HepG2 (cell line): ENCODE measurements at regions not wholly inside any gene's neighbourhood (a gene's known extent, or its start where the extent isn't known, plus 50 kb on each side); places are given as distances from the start of the nearest gene placed in this dataset.

Experiments
- ATAC-seq: fragments of 200-7000 bp; cut with Tn5 transposase; 3 replicates; pipeline ENCODE4 v1.9.1; 2020; ENCODE audit warnings: mild to moderate bottlenecking, moderate library complexity
- BruUV-seq: library from RNA; stranded (reverse); fragments of 400-500 nt; replicated peaks from 2 replicates; lab custom pipeline; 2021; lab: Mats Ljungman, UMichigan
- CTCF ChIA-PET: fragments of 300-600 bp; formaldehyde crosslinking; extraction: SDS; loops from one replicate; lab custom pipeline; 2021; ENCODE audit warnings: low total read pairs, inconsistent platforms, low intra/inter-chr PET ratio; lab: Yijun Ruan, JAX
- POLR2A ChIA-PET: fragments of 350-600 bp; sonication (Branson Sonifier 250); formaldehyde crosslinking; loops from one replicate; lab custom pipeline; 2020; ENCODE audit warnings: antibody characterized with exemption, inconsistent platforms; lab: Yijun Ruan, JAX
- DNase-seq: peaks from one replicate; pipeline ENCODE4 v3.0.0-alpha.2; 2015; ENCODE audit warnings: low spot score
- FAIRE-seq: peaks from 3 replicates; lab custom pipeline; 2011; peaks lifted over from hg19 to GRCh38; lab: Jason Lieb, UNC
- H2AFZ ChIP-seq: one replicate; pipeline ENCODE4 v1.6.1; 2011; ENCODE audit warnings: low read length, inconsistent platforms
- H3K27ac ChIP-seq: fragments of 300-600 bp; 3 replicates; pipeline ENCODE4 v1.8.0; 2011; ENCODE audit warnings: mixed run types, mild to moderate bottlenecking, mixed read lengths, low read length, inconsistent platforms; ENCODE audit not compliant: insufficient read depth; ENCODE audit errors: extremely low read length
- H3K27me3 ChIP-seq, 2 experiments: fragments of 200-600 bp in 1 of 2; 2 replicates in 1 of 2; 3 replicates in 1 of 2; pipeline versions ENCODE4 v1.6.0 to v1.8.0; 2011; ENCODE audit warnings: low read length in 2 of 2, mild to moderate bottlenecking in 2 of 2, moderate library complexity in 2 of 2, inconsistent platforms in 1 of 2; ENCODE audit not compliant: insufficient read depth in 2 of 2, control insufficient read depth in 1 of 2
- H3K36me3 ChIP-seq, 2 experiments: fragments of 200-600 bp in 1 of 2; replicated peaks in 1 of 2; 2 replicates in 1 of 2; 3 replicates in 1 of 2; pipeline versions ENCODE4 v1.5.1 to v1.8.0; 2011; ENCODE audit warnings: low read length in 2 of 2, inconsistent platforms in 1 of 2; ENCODE audit not compliant: insufficient read depth in 2 of 2, control insufficient read depth in 1 of 2
- H3K4me1 ChIP-seq: 2 replicates; pipeline ENCODE4 v1.5.1; 2012; ENCODE audit warnings: low read length, inconsistent platforms; ENCODE audit not compliant: insufficient read depth
- H3K4me2 ChIP-seq: 2 replicates; pipeline ENCODE4 v1.6.0; 2011; ENCODE audit warnings: low read depth, low read length, inconsistent platforms
- H3K4me3 ChIP-seq, 3 experiments: fragments of 200-600 bp in 1 of 3; sonication (generic), shearing (Covaris generic) in 1 of 3; replicated peaks in 1 of 3; 2 replicates each; pipeline ENCODE4 v1.5.1; 2011 to 2016; ENCODE audit warnings: low read length in 3 of 3, inconsistent platforms in 2 of 3, low read depth in 2 of 3, mild to moderate bottlenecking in 2 of 3, control low read depth in 1 of 3, mixed read lengths in 1 of 3; ENCODE audit not compliant: insufficient read depth in 1 of 3
- H3K79me2 ChIP-seq: one replicate; pipeline ENCODE4 v1.6.1; 2011; ENCODE audit warnings: low read length, inconsistent platforms; ENCODE audit not compliant: insufficient read depth
- H3K9ac ChIP-seq: 2 replicates; pipeline ENCODE4 v1.6.0; 2011; ENCODE audit warnings: mild to moderate bottlenecking, low read depth, low read length, inconsistent platforms; ENCODE audit not compliant: insufficient read depth
- H3K9me3 ChIP-seq: 2 replicates; pipeline ENCODE4 v1.5.1; 2012; ENCODE audit warnings: mild to moderate bottlenecking, low read length
- H4K20me1 ChIP-seq: 2 replicates; pipeline ENCODE4 v1.6.0; 2011; ENCODE audit warnings: inconsistent platforms, mild to moderate bottlenecking, low read length, moderate library complexity; ENCODE audit not compliant: insufficient read depth
- HES4 ChIP-seq: sonication (generic); formaldehyde crosslinking; IDR thresholded peaks from 2 replicates; pipeline ENCODE4 v1.9.0; 2021; ENCODE audit warnings: mild to moderate bottlenecking, missing genetic modification reagents, borderline replicate concordance
- HINFP ChIP-seq: sonication (generic); formaldehyde crosslinking; IDR thresholded peaks from 2 replicates; pipeline ENCODE4 v1.4.0; 2020; ENCODE audit warnings: low read depth, mild to moderate bottlenecking, missing genetic modification reagents
- HNF1B ChIP-seq: sonication (generic); formaldehyde crosslinking; IDR thresholded peaks from 2 replicates; pipeline ENCODE4 v1.5.1; 2020; ENCODE audit warnings: mild to moderate bottlenecking, moderate library complexity, missing genetic modification reagents
- ZNF281 ChIP-seq: sonication (generic); formaldehyde crosslinking; IDR thresholded peaks from 2 replicates; pipeline ENCODE4 v1.4.0; 2020; ENCODE audit warnings: missing genetic modification reagents, borderline replicate concordance
- WGBS: methylation state at CpG from one replicate; pipeline ENCODE4 v1.1.6; 2017; ENCODE audit warnings: low lambda C conversion rate; 5-methylcytosine and 5-hydroxymethylcytosine counted together
- in situ Hi-C: cut with HindIII; loops from 2 replicates; pipeline ENCODE4 v1.10.0; 2017; ENCODE audit warnings: low pct_unique_long_range_greater_than_20kb; ENCODE audit not compliant: extremely low pct_ligation_motif_present
- intact Hi-C: fragments of 100-400 bp; cut with micrococcal nuclease; formaldehyde crosslinking; loops from one replicate; pipeline ENCODE4 v1.10.0; 2022; ENCODE audit not compliant: unreplicated experiment

GRCh38 chr5:106730506-106730905 lies 940.2 kb downstream of the EFNA5 start:
- no peak overlapping the region for H3K9ac ChIP-seq
- peaks cover 49% of the 10 kb centered on the region for H3K9me3 ChIP-seq
- H2AFZ ChIP-seq = no peak overlapping the region
- DNase-seq = no peak
- BruUV-seq = no TSS peak
- POLR2A ChIA-PET = no interaction called here
- FAIRE-seq = no peak
- no peaks in the 10 kb centered on the region for H3K79me2 ChIP-seq
- no peak for ATAC-seq
- H3K27ac ChIP-seq = no peak overlapping the region
- intact Hi-C loops (no loop called here), in situ Hi-C loops (no loop called here)
- CTCF ChIA-PET = no interaction called here
- no peaks in the 10 kb centered on the region for H3K36me3 ChIP-seq
- H4K20me1 ChIP-seq = no peaks in the 10 kb centered on the region
- no peaks in the 10 kb centered on the region for H3K4me1 ChIP-seq
- WGBS = 4% methylated on average over 3 of the region's 3 CpGs
- no peak overlapping the region for H3K4me2 ChIP-seq
- no peak overlapping the region for H3K4me3 ChIP-seq
- H3K27me3 ChIP-seq = no peaks in the 10 kb centered on the region
- no peak for TF ChIP-seq HINFP (CRISPR knock-in tag)
- no peak for TF ChIP-seq HNF1B (CRISPR knock-in tag)
- no peak for TF ChIP-seq ZNF281 (CRISPR knock-in tag)
- TF ChIP-seq HES4 (CRISPR knock-in tag) = no peak
